ENCODE measurements at regions not wholly inside any gene's neighbourhood (a gene's known extent, or its start where the extent isn't known, plus 50 kb on each side); places are given as distances from the start of the nearest gene placed in this dataset.

DNA sequence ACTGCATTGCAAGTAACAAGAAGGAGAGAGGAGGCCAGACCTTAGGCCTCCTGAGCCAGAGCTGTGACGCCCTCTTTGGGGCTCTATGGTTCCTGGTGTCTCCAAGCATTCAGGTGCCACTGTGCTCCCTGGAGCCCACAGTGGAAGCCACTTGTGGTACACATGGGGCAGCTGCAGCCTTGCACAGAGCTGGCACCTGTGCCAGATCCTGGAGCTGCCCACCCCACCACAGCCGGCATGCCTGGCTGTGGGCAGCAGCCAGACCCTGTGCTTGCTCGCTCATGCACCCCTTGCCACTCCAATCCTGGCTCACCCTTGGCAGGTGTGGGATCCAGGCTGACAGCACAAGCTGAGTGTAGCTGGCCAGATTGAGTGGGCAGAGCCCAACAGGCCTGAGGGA is 173.8 kb upstream of the SMIM30 start:
- Histone ChIP-seq H3K4me3 (ENCODE audit: low read length) (no peak overlapping the region), H3K4me2 (ENCODE audit: low read depth, low read length) (no peak overlapping the region), H3K36me3 (replicated peaks; ENCODE audit: insufficient read depth, low read length) (no peaks in the 10 kb centered on the region), H3K4me1 (ENCODE audit: low read length) (no peaks in the 10 kb centered on the region), H3K9ac (ENCODE audit: low read length) (no peak overlapping the region), H3K9me3 (replicated peaks; ENCODE audit: insufficient read depth, low read length) (no peaks in the 10 kb centered on the region), H3F3A (ENCODE audit: insufficient read depth, low read length) (no peaks in the 10 kb centered on the region), H3K27ac (ENCODE audit: low read length) (no peak overlapping the region), H2AFZ (ENCODE audit: low read length) (no peak overlapping the region), H4K20me1 (ENCODE audit: insufficient read depth, low read length) (no peaks in the 10 kb centered on the region), H3K79me2 (ENCODE audit: low read length) (no peaks in the 10 kb centered on the region), H3K27me3 (replicated peaks; ENCODE audit: insufficient read depth, low read length) (no peaks in the 10 kb centered on the region), H3K9me2 (replicated peaks; ENCODE audit: insufficient read depth, low read length) (no peaks in the 10 kb centered on the region)
- DNase-seq, result no peak
- no peak for TF ChIP-seq EZH2 (optimal IDR thresholded peaks at IDR 0.05; ENCODE audit: low read depth, low read length)
- no peak for TF ChIP-seq EZH2phosphoT487 (IDR thresholded peaks at IDR 0.05; ENCODE audit: low read length)
- TF ChIP-seq, protein P1, sequence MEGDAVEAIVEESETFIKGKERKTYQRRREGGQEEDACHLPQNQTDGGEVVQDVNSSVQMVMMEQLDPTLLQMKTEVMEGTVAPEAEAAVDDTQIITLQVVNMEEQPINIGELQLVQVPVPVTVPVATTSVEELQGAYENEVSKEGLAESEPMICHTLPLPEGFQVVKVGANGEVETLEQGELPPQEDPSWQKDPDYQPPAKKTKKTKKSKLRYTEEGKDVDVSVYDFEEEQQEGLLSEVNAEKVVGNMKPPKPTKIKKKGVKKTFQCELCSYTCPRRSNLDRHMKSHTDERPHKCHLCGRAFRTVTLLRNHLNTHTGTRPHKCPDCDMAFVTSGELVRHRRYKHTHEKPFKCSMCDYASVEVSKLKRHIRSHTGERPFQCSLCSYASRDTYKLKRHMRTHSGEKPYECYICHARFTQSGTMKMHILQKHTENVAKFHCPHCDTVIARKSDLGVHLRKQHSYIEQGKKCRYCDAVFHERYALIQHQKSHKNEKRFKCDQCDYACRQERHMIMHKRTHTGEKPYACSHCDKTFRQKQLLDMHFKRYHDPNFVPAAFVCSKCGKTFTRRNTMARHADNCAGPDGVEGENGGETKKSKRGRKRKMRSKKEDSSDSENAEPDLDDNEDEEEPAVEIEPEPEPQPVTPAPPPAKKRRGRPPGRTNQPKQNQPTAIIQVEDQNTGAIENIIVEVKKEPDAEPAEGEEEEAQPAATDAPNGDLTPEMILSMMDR (IDR thresholded peaks at IDR 0.05; ENCODE audit: low read length), result no peak

DNA sequence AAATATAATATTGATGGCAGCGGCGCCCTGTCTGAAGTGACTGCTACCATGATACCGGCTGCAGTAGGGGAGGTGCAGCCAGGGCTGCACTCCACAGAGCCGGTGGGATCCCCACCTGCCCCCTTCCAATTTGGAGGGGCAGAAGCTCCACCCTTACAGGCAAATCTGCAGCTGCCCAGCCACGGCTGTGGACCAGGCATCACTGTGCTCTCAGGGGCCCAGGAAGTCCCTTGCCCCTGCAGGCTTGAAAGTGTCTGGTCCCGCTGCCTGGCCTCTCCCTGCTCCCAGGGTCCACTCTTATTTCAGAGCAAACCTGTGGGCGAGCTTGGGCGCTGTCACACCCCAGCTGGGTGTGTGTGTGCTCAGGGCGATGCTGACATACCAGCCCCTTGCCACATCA is 172.7 kb upstream of the SMIM30 start:
- Histone ChIP-seq H3K4me2 (ENCODE audit: low read depth, low read length) (no peak overlapping the region), H3K4me3 (ENCODE audit: low read length) (no peak overlapping the region), H3K4me1 (ENCODE audit: low read length) (no peaks in the 10 kb centered on the region), H3F3A (ENCODE audit: insufficient read depth, low read length) (no peaks in the 10 kb centered on the region), H4K20me1 (ENCODE audit: insufficient read depth, low read length) (no peaks in the 10 kb centered on the region), H3K9ac (ENCODE audit: low read length) (no peak overlapping the region), H3K27me3 (replicated peaks; ENCODE audit: insufficient read depth, low read length) (no peaks in the 10 kb centered on the region), H3K36me3 (replicated peaks; ENCODE audit: insufficient read depth, low read length) (no peaks in the 10 kb centered on the region), H3K9me3 (replicated peaks; ENCODE audit: insufficient read depth, low read length) (no peaks in the 10 kb centered on the region), H2AFZ (ENCODE audit: low read length) (no peak overlapping the region), H3K79me2 (ENCODE audit: low read length) (no peaks in the 10 kb centered on the region), H3K9me2 (replicated peaks; ENCODE audit: insufficient read depth, low read length) (no peaks in the 10 kb centered on the region), H3K27ac (ENCODE audit: low read length) (no peak overlapping the region)
- no peak for DNase-seq
- TF ChIP-seq, protein P1 (IDR thresholded peaks at IDR 0.05; ENCODE audit: low read length), result no peak
- TF ChIP-seq EZH2 (optimal IDR thresholded peaks at IDR 0.05; ENCODE audit: low read depth, low read length), result no peak
- no peak for TF ChIP-seq EZH2phosphoT487 (IDR thresholded peaks at IDR 0.05; ENCODE audit: low read length)

DNA sequence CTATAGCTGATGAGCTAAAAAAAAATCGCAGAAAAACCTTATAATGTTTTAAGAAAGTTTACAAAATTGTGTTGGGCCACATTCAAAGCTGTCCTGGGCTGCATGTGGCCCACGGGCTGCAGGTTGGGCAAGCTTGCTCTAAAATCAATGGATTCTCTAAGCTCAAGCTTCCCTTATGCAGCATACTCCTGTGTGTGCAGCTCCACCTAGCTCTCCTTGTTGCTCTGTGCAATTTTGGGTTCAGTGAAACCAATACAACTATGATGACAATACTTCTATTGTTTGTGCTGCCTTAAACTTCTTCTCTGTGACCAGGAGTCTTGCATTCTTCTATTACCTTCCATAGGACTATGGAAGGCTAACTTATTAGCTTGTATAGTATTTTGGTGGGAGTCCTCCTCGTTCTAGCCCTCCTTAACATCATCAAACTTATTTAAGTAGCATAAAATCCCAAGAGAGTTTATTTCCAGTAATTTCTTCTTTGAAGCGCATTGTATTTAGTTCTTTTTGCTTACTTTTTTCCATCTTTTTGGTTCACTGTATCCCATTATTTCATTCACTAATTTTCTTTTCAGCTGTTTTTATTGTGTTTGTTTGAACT is 170.9 kb upstream of the SMIM30 start:
- no peak overlapping the region for H3K4me3 ChIP-seq (ENCODE audit: low read length)
- H3K9me2 ChIP-seq (replicated peaks; ENCODE audit: insufficient read depth, low read length), result no peaks in the 10 kb centered on the region
- no peaks in the 10 kb centered on the region for H3K4me1 ChIP-seq (ENCODE audit: low read length)
- no peaks in the 10 kb centered on the region for H3F3A ChIP-seq (ENCODE audit: insufficient read depth, low read length)
- DNase-seq, result peak; percentile 58
- no peaks in the 10 kb centered on the region for H3K36me3 ChIP-seq (replicated peaks; ENCODE audit: insufficient read depth, low read length)
- H3K9me3 ChIP-seq (replicated peaks; ENCODE audit: insufficient read depth, low read length), result no peaks in the 10 kb centered on the region
- no peaks in the 10 kb centered on the region for H3K79me2 ChIP-seq (ENCODE audit: low read length)
- H2AFZ ChIP-seq (ENCODE audit: low read length), result no peak overlapping the region
- TF ChIP-seq, protein P1 (IDR thresholded peaks at IDR 0.05; ENCODE audit: low read length), result peak; percentile 59
- TF ChIP-seq EZH2phosphoT487 (IDR thresholded peaks at IDR 0.05; ENCODE audit: low read length), result no peak
- no peak overlapping the region for H3K9ac ChIP-seq (ENCODE audit: low read length)
- H3K27ac ChIP-seq (ENCODE audit: low read length), result no peak overlapping the region
- no peaks in the 10 kb centered on the region for H4K20me1 ChIP-seq (ENCODE audit: insufficient read depth, low read length)
- no peaks in the 10 kb centered on the region for H3K27me3 ChIP-seq (replicated peaks; ENCODE audit: insufficient read depth, low read length)
- no peak overlapping the region for H3K4me2 ChIP-seq (ENCODE audit: low read depth, low read length)
